ENCODE measurements at regions not wholly inside any gene's neighbourhood (a gene's known extent, or its start where the extent isn't known, plus 50 kb on each side); places are given as distances from the start of the nearest gene placed in this dataset.

GRCh38 chr1:87791931-87792740, 463.5 kb downstream of the LMO4 start:
- no peak overlapping the region for H3K4me3 ChIP-seq (ENCODE audit: low read depth, low read length)
- no peak for DNase-seq (ENCODE audit: low read depth)
- H3K36me3 ChIP-seq (ENCODE audit: control insufficient read depth, insufficient read depth, low read length), result no peaks in the 10 kb centered on the region
- TF ChIP-seq CTCF (IDR thresholded peaks at IDR 0.05; ENCODE audit: insufficient read depth, low read length, poor library complexity, severe bottlenecking), result no peak
- H3K27me3 ChIP-seq (ENCODE audit: control insufficient read depth, insufficient read depth, low read length), result no peaks in the 10 kb centered on the region

GRCh38 chr1:87794788-87795614, 466.3 kb downstream of the LMO4 start:
- no peak for TF ChIP-seq CTCF (IDR thresholded peaks at IDR 0.05; ENCODE audit: insufficient read depth, low read length, poor library complexity, severe bottlenecking)
- Histone ChIP-seq H3K27me3 (ENCODE audit: control insufficient read depth, insufficient read depth, low read length) (no peaks in the 10 kb centered on the region), H3K4me3 (ENCODE audit: low read depth, low read length) (no peak overlapping the region), H3K36me3 (ENCODE audit: control insufficient read depth, insufficient read depth, low read length) (no peaks in the 10 kb centered on the region)
- DNase-seq (ENCODE audit: low read depth), result peak; percentile 82

- DNase-seq (ENCODE audit: low read depth), result peak; percentile 57
- Histone ChIP-seq H3K27me3 (ENCODE audit: control insufficient read depth, insufficient read depth, low read length) (no peaks in the 10 kb centered on the region), H3K4me3 (ENCODE audit: low read depth, low read length) (no peak overlapping the region), H3K36me3 (ENCODE audit: control insufficient read depth, insufficient read depth, low read length) (no peaks in the 10 kb centered on the region)
- no peak for TF ChIP-seq CTCF (IDR thresholded peaks at IDR 0.05; ENCODE audit: insufficient read depth, low read length, poor library complexity, severe bottlenecking)
These were observed 467.1 kb downstream of the LMO4 start for GRCh38 chr1:87795615-87796337.

- Histone ChIP-seq H3K27me3 (ENCODE audit: control insufficient read depth, insufficient read depth, low read length) (no peaks in the 10 kb centered on the region), H3K36me3 (ENCODE audit: control insufficient read depth, insufficient read depth, low read length) (no peaks in the 10 kb centered on the region), H3K4me3 (ENCODE audit: low read depth, low read length) (no peak overlapping the region)
- TF ChIP-seq CTCF (IDR thresholded peaks at IDR 0.05; ENCODE audit: insufficient read depth, low read length, poor library complexity, severe bottlenecking), result no peak
- no peak for DNase-seq (ENCODE audit: low read depth)
These were observed 467.8 kb downstream of the LMO4 start for GRCh38 chr1:87796471-87796901.

- Histone ChIP-seq H3K36me3 (ENCODE audit: control insufficient read depth, insufficient read depth, low read length) (no peaks in the 10 kb centered on the region), H3K27me3 (ENCODE audit: control insufficient read depth, insufficient read depth, low read length) (no peaks in the 10 kb centered on the region), H3K4me3 (ENCODE audit: low read depth, low read length) (no peak overlapping the region)
- DNase-seq (ENCODE audit: low read depth), result no peak
- no peak for TF ChIP-seq CTCF (IDR thresholded peaks at IDR 0.05; ENCODE audit: insufficient read depth, low read length, poor library complexity, severe bottlenecking)
These were observed 470.8 kb downstream of the LMO4 start for GRCh38 chr1:87799451-87799850.
